HG02571 (cell line): ENCODE measurements at regions not wholly inside any gene's neighbourhood (a gene's known extent, or its start where the extent isn't known, plus 50 kb on each side); places are given as distances from the start of the nearest gene placed in this dataset.
"Not testable (repeated sequence)": the region's sequence is repeated elsewhere in the genome, so short reads cannot be mapped to it uniquely, and the experiment has no call there.

ENCODE experiments used
- ATAC-seq: cut with Tn5 transposase; IDR thresholded peaks from one replicate; pipeline ENCODE4 v1.9.1; 2021; ENCODE audit warnings: mild to moderate bottlenecking, moderate library complexity; ENCODE audit not compliant: unreplicated experiment

DNA sequence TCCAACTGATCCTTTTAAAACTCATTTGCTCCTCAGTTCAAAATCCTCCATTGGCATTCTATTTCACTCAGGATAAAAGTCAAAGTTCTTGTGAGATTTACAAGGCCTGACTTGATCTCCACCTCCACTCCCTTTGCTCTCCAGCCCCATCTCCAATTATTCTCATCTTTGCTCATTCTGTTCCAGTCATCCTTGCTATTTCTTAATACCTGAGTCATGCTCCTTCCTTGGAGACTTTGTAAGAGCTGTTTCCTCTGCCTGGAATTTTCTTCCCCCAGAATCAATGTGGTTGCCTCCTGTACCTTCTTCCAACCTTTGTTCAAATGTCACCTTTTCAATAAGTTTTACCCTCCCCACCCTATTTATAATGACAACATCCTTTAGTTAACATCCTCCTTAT lies 373.5 kb downstream of the HTR1B start:
- ATAC-seq = no peak

DNA sequence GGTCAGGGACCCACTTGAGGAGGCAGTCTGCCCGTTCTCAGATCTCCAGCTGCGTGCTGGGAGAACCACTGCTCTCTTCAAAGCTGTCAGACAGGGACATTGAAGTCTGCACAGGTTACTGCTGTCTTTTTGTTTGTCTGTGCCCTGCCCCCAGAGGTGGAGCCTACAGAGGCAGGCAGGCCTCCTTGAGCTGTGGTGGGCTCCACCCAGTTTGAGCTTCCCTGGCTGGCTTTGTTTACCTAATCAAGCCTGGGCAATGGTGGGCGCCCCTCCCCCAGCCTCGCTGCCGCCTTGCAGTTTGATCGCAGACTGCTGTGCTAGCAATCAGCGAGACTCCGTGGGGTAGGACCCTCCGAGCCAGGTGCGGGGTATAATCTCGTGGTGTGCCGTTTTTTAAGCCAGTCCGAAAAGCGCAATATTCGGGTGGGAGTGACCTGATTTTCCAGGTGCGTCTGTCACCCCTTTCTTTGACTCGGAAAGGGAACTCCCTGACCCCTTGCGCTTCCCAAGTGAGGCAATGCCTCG lies 375.4 kb downstream of the HTR1B start:
- ATAC-seq = not testable (repeated sequence)

GRCh38 chr6:77074037-77074713 lies 389.1 kb downstream of the HTR1B start:
- no peak for ATAC-seq

GRCh38 chr6:77073410-77073760 lies 389.9 kb downstream of the HTR1B start:
- ATAC-seq = no peak

GRCh38 chr6:77072694-77073409 lies 390.4 kb downstream of the HTR1B start:
- no peak for ATAC-seq

- ATAC-seq = no peak
These were observed 399.8 kb downstream of the HTR1B start for GRCh38 chr6:77063494-77063893.

DNA sequence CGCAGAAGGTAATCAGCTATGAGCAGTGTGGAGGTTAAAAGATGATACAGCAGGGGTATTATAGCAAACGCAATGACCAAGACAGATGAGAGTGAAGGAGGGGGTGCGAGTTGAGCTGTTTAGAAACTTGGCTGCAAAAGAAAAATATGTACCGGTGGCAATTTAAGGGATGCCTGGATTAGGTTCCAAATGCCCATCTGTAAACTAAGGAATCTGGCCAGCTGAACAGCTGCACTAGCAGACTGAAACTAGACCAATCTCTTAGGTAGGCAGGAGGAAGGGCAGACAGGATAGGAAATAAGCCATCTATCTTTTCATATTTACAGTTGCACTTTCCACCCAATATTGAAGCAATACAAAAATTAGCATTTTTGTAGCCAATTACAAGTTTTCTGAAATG lies 407.6 kb downstream of the HTR1B start:
- ATAC-seq = no peak

GRCh38 chr6:77040568-77041195 lies 422.6 kb downstream of the HTR1B start:
- no peak for ATAC-seq

- ATAC-seq = no peak
These were observed 424.5 kb downstream of the HTR1B start for GRCh38 chr6:77038807-77039206.

- no peak for ATAC-seq
These were observed 425.9 kb downstream of the HTR1B start for GRCh38 chr6:77037439-77037838.

- ATAC-seq = no peak
These were observed 426.9 kb downstream of the HTR1B start for GRCh38 chr6:77036400-77036799.

DNA sequence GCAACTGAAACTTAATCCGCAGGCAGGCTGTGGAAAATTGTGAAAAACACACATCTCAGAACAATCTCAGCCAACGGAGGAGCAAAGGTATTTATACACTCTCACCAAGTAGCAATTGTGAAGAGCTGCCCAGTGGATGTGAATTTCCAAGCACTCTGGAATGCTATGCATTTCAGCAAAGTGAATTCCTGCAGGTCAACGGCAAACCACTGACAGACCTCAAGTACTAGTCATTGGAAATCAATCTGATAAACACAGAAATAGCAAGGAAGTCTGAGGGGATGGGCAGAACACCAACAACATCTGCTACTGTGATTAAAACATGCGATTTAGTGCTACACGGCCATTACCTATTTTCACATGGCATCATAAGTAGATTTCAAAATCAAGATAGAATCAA lies 429.1 kb downstream of the HTR1B start:
- ATAC-seq = no peak

DNA sequence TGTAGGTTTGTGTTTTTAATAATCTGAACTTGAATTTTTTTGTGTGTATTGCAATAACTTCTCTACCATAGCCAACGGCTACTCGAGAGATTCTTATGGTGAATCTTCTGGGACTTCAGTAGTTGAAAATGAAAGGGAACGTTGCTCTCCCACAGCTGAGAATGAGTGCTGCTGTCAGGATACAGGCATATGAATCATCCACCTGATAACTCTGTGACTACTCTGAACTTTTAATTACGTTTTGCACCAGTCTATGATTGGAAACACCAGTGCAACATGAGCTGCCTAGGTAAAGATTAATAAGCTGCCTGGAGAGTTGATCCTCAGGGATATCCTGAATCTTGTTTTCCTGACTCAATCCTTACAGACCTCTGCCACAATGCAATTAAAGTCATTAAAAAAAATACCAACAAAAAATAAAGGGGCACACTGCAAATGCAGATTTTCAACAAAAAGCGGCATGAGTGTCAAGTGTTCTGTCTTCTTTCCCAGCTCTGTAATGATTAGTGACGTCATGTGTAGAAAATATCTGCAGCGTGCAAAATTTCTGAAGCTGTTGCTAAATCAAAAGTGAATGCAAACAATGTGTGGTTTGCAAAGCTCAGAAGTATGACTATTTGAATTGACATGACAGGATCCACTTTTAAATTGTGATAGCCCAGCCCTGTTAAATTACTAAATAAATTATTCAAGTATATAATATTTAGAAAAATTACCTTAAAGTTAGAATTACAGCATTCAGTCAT lies 432.2 kb downstream of the HTR1B start:
- ATAC-seq = no peak

DNA sequence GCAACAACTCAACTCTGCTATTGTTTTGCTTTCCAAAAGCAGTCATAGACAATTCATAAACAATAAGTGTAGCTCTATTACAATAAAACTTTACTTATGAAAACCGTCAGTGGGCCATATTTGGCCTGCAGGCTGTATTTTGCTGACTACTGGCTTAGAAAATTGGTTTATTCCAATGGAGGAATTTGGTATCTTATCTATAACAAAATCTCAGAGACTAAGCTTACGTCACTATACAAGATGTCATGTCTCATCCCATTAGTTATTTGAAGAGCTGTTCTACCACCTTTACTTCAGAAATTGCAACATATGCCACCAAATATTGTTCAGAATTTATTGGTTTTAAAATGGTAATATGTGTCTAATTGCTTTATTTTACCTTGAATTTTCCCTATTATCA lies 436.9 kb downstream of the HTR1B start:
- no peak for ATAC-seq

- ATAC-seq = no peak
These were observed 437.5 kb downstream of the HTR1B start for GRCh38 chr6:77025736-77026223.

DNA sequence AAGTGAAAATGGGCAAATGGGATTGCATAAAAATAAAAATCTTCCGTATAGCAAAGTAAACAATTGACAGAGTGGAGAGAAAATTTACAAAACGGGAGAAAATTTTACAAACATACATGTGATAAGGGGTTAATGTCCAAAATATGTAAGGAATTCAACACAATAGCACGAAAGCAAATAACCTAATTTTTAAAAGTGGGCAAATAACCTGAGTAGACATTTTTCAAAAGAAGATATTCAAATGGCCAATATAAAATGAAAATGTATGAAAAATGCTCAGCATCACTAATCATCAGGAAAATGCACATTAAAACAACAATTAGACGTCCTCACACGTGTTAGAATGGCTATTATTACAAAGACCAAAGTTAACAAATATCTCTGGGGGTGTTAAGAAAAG lies 441.5 kb downstream of the HTR1B start:
- ATAC-seq = no peak

DNA sequence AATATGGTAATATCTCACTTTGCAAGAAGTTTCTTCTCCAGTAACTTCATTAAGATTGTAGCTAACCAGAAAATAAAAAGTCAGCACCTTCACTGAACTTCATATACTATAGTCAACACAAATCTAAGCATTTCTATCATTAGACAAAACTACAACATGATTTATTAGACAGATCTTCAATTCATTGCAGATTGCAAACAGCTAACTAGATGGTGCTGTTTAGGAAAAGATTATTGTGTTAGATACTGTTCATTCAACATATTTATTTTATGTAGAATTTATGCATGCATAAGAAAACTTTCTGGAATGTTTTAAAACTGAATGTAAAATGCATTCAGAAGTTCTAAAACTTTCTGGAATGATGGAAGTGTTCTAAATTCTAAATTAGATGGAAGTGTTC lies 442.1 kb downstream of the HTR1B start:
- ATAC-seq = no peak

- no peak for ATAC-seq
These were observed 444.2 kb downstream of the HTR1B start for GRCh38 chr6:77019081-77019480.

DNA sequence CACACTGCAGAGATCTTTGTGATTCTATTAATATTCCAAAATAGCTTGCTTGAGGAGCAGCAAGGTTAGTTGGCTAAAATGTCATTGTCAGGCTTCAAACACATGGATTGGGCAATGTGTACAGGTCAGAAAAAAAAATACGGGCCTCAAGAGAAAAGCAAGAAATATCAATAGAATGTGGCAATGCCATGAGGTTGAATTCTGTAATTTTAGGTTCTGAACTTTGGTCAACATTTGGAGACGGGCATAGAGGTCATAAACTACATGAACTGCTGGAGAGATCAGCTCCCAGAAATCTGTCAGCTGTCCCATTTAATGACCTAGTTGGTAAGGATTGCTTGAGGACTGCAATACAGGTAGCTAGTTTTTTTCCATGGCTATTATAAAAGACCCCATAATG lies 445.8 kb downstream of the HTR1B start:
- no peak for ATAC-seq

GRCh38 chr6:77015350-77015749 lies 447.9 kb downstream of the HTR1B start:
- ATAC-seq = no peak

GRCh38 chr6:77011929-77012545 lies 451.3 kb downstream of the HTR1B start:
- ATAC-seq = no peak
